Left hindlimb (tissue), 1 donor: ENCODE measurements at regions not wholly inside any gene's neighbourhood (a gene's known extent, or its start where the extent isn't known, plus 50 kb on each side); places are given as distances from the start of the nearest gene placed in this dataset.
"Not testable (repeated sequence)": the region's sequence is repeated elsewhere in the genome, so short reads cannot be mapped to it uniquely, and the experiment has no call there.

Experiments used
- DNase-seq: peaks from one replicate; pipeline ENCODE4 v3.0.0-alpha.2; 2018

- DNase-seq: no peak
These were observed 440.3 kb upstream of the AADAT start for GRCh38 chr4:170529748-170530722.

- DNase-seq: no peak
These were observed 436.7 kb upstream of the AADAT start for GRCh38 chr4:170526471-170526870.

- DNase-seq: no peak
These were observed 432.7 kb upstream of the AADAT start for GRCh38 chr4:170522427-170522970.

- no peak for DNase-seq
These were observed 407.9 kb upstream of the AADAT start for GRCh38 chr4:170497689-170498088.

GRCh38 chr4:170497112-170497511 is 407.4 kb upstream of the AADAT start:
- DNase-seq: no peak

GRCh38 chr4:170491981-170492380 is 402.2 kb upstream of the AADAT start:
- no peak for DNase-seq

- no peak for DNase-seq
These were observed 386.6 kb upstream of the AADAT start for GRCh38 chr4:170476351-170476750.

GRCh38 chr4:170465429-170465828 is 375.7 kb upstream of the AADAT start:
- no peak for DNase-seq

- no peak for DNase-seq
These were observed 374.9 kb upstream of the AADAT start for GRCh38 chr4:170464614-170465197.

- no peak for DNase-seq
These were observed 357.0 kb upstream of the AADAT start for GRCh38 chr4:170446782-170447181.

- not testable (repeated sequence) for DNase-seq
These were observed 351.4 kb upstream of the AADAT start for GRCh38 chr4:170441146-170441545.

GRCh38 chr4:170428929-170429328 is 339.2 kb upstream of the AADAT start:
- no peak for DNase-seq

GRCh38 chr4:170425521-170426143 is 335.9 kb upstream of the AADAT start:
- no peak for DNase-seq

GRCh38 chr4:170425040-170425439 is 335.3 kb upstream of the AADAT start:
- no peak for DNase-seq

GRCh38 chr4:170423137-170423536 is 333.4 kb upstream of the AADAT start:
- no peak for DNase-seq

- no peak for DNase-seq
These were observed 330.5 kb upstream of the AADAT start for GRCh38 chr4:170420255-170420693.

- DNase-seq: no peak
These were observed 325.2 kb upstream of the AADAT start for GRCh38 chr4:170414961-170415360.

- DNase-seq: no peak
These were observed 324.6 kb upstream of the AADAT start for GRCh38 chr4:170414360-170414759.

GRCh38 chr4:170413951-170414350 is 324.2 kb upstream of the AADAT start:
- DNase-seq: no peak

- no peak for DNase-seq
These were observed 310.6 kb upstream of the AADAT start for GRCh38 chr4:170400361-170400760.

GRCh38 chr4:170399581-170400293 is 310.0 kb upstream of the AADAT start:
- no peak for DNase-seq

- no peak for DNase-seq
These were observed 308.5 kb upstream of the AADAT start for GRCh38 chr4:170398218-170398617.

GRCh38 chr4:170395773-170396172 is 306.0 kb upstream of the AADAT start:
- no peak for DNase-seq
